ES-I3 (cell line): ENCODE measurements at regions not wholly inside any gene's neighbourhood (a gene's known extent, or its start where the extent isn't known, plus 50 kb on each side); places are given as distances from the start of the nearest gene placed in this dataset.

ENCODE experiments used
- H3K36me3 ChIP-seq: 2 replicates; pipeline ENCODE4 v1.6.1; 2013; ENCODE audit warnings: mild to moderate bottlenecking, low read length, control low read depth, moderate library complexity; ENCODE audit not compliant: insufficient read depth
- H3K4me1 ChIP-seq: 2 replicates; pipeline ENCODE4 v1.6.1; 2013; ENCODE audit warnings: mild to moderate bottlenecking, control low read depth, low read length; ENCODE audit not compliant: insufficient read depth
- H3K9ac ChIP-seq: 2 replicates; pipeline ENCODE4 v1.6.1; 2013; ENCODE audit warnings: low read depth, mild to moderate bottlenecking, low read length, moderate library complexity
- H3K9me3 ChIP-seq: 2 replicates; pipeline ENCODE4 v1.6.1; 2013; ENCODE audit warnings: mild to moderate bottlenecking, low read length, moderate library complexity; ENCODE audit not compliant: control insufficient read depth, insufficient read depth

- Histone ChIP-seq H3K4me1 (no peaks in the 10 kb centered on the region), H3K9me3 (0 out of 2 replicates have a peak, but pooled peaks cover 2% of the 10 kb centered on the region), H3K36me3 (no peaks in the 10 kb centered on the region), H3K9ac (no peak overlapping the region)
Measured at GRCh38 chr4:159463235-159463634, 360.4 kb downstream of the RAPGEF2 start.

- Histone ChIP-seq H3K36me3 (no peaks in the 10 kb centered on the region), H3K9me3 (0 out of 2 replicates have a peak, but pooled peaks cover 2% of the 10 kb centered on the region), H3K4me1 (no peaks in the 10 kb centered on the region), H3K9ac (no peak overlapping the region)
Measured at GRCh38 chr4:159464302-159464701, 361.4 kb downstream of the RAPGEF2 start.

DNA sequence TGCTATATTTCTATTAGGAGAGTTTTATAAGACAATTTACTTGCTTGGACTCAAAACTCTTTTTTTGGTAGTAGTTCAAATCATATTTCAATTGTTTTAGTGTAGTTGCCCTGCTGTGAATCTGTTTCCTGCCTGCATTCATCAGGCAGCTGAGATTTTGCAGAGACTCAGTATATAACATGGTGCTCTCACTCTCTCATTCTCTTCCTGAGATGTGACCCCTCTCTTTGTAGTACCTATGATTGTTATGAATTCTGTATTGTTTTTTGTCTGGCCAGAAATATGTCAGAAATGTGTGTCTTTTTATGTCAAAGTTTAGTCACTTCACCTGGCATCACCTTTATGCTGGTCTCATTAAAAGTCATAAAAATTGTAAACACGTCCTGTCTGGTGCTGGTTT, 374.0 kb downstream of the RAPGEF2 start:
- Histone ChIP-seq H3K9me3 (no peaks in the 10 kb centered on the region), H3K4me1 (no peaks in the 10 kb centered on the region), H3K9ac (no peak overlapping the region), H3K36me3 (no peaks in the 10 kb centered on the region)

DNA sequence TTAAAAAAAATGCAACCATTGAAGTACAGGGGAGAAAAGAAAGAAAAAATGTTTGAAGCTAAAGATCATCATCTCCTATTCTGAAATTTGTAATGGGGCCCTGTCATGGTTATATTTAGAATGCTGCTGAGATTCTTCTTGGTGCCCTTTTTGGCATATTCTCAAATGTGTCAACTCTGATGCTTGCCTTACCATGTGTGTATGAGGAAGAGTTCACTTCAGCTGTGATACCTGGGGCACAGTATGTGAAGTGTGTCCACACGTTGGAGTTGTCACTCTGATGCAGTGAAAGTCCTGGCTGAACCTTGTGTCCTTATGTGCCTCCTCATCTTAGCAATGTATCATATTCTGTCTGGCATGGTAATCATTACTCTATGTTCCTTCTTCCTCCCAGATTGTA, 377.9 kb downstream of the RAPGEF2 start:
- Histone ChIP-seq H3K36me3 (no peaks in the 10 kb centered on the region), H3K9ac (no peak overlapping the region), H3K4me1 (peaks cover 9% of the 10 kb centered on the region; the same call in 1 of the 2 replicates), H3K9me3 (no peaks in the 10 kb centered on the region)

- Histone ChIP-seq H3K36me3 (no peaks in the 10 kb centered on the region), H3K9ac (no peak overlapping the region), H3K9me3 (no peaks in the 10 kb centered on the region), H3K4me1 (peaks cover 9% of the 10 kb centered on the region; the same call in 1 of the 2 replicates)
Measured at GRCh38 chr4:159481936-159482335, 379.1 kb downstream of the RAPGEF2 start.

- H3K9ac ChIP-seq: no peak overlapping the region
- H3K36me3 ChIP-seq: no peaks in the 10 kb centered on the region
- H3K4me1 ChIP-seq: peaks cover 16% of the 10 kb centered on the region; the same call in 1 of the 2 replicates
- no peaks in the 10 kb centered on the region for H3K9me3 ChIP-seq
Measured at GRCh38 chr4:159483110-159483781, 380.4 kb downstream of the RAPGEF2 start.

- H3K36me3 ChIP-seq: no peaks in the 10 kb centered on the region
- H3K9me3 ChIP-seq: no peaks in the 10 kb centered on the region
- H3K9ac ChIP-seq: no peak overlapping the region
- H3K4me1 ChIP-seq: peaks cover 16% of the 10 kb centered on the region; the same call in 1 of the 2 replicates
Measured at GRCh38 chr4:159483782-159484741, 381.2 kb downstream of the RAPGEF2 start.

DNA sequence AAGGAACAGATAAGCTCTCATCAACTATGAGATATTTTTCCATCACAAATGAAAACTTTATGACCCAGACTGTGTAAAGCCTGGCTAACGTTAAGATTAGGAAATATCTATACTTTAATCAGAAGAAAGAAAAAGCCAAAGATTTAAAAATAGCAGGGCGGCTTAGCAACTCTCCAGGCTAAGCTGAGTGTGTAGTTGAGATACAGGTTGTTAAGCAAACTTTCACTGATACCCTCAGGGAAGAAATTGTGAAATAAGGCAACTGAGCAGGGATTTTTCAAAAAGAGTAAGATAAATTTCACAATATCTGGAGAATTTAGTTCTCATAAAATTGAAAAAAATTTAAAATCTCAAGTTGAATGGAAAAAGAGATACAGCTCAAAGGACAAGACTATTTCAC, 382.0 kb downstream of the RAPGEF2 start:
- Histone ChIP-seq H3K4me1 (peaks cover 16% of the 10 kb centered on the region; the same call in 1 of the 2 replicates), H3K36me3 (no peaks in the 10 kb centered on the region), H3K9ac (no peak overlapping the region), H3K9me3 (no peaks in the 10 kb centered on the region; the same call in 1 of the 2 replicates)

GRCh38 chr4:159487284-159487747, 384.4 kb downstream of the RAPGEF2 start:
- Histone ChIP-seq H3K9me3 (peaks cover 15% of the 10 kb centered on the region), H3K36me3 (no peaks in the 10 kb centered on the region), H3K9ac (no peak overlapping the region), H3K4me1 (peaks cover 16% of the 10 kb centered on the region; the same call in 1 of the 2 replicates)

GRCh38 chr4:159489646-159490045, 386.8 kb downstream of the RAPGEF2 start:
- Histone ChIP-seq H3K36me3 (no peaks in the 10 kb centered on the region), H3K9me3 (peaks cover 23% of the 10 kb centered on the region), H3K4me1 (peaks cover 16% of the 10 kb centered on the region; the same call in 1 of the 2 replicates), H3K9ac (no peak overlapping the region)

- H3K9ac ChIP-seq: no peak overlapping the region
- H3K36me3 ChIP-seq: no peaks in the 10 kb centered on the region
- peaks cover 7% of the 10 kb centered on the region for H3K4me1 ChIP-seq
- H3K9me3 ChIP-seq: peaks cover 22% of the 10 kb centered on the region
Measured at GRCh38 chr4:159495515-159496236, 392.8 kb downstream of the RAPGEF2 start.

DNA sequence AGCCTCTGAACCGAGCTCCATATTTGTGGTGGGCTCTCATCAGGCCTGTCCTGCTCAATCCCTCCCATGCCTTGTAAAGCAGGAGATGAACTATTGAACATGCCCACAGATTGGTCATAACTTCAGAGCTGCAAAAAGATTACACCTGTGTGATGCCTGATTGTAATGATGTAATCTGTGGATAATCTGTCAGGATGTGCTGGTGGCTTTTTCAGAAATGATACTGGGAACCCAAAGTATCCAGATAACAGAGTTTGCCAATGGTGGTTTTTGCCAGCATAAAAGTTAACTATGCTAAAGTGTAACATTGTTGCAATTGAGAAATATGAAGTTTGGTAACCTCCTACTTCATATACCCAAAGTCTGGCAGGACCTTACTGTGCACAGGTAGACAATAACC, 393.4 kb downstream of the RAPGEF2 start:
- Histone ChIP-seq H3K36me3 (no peaks in the 10 kb centered on the region), H3K4me1 (peaks cover 10% of the 10 kb centered on the region), H3K9me3 (peaks cover 18% of the 10 kb centered on the region), H3K9ac (no peak overlapping the region)

GRCh38 chr4:159497936-159498335, 395.1 kb downstream of the RAPGEF2 start:
- Histone ChIP-seq H3K4me1 (peaks cover 20% of the 10 kb centered on the region), H3K36me3 (no peaks in the 10 kb centered on the region), H3K9ac (no peak overlapping the region), H3K9me3 (peaks cover 3% of the 10 kb centered on the region)
